Glomerular visceral epithelial cell (primary cell): ENCODE measurements at regions not wholly inside any gene's neighbourhood (a gene's known extent, or its start where the extent isn't known, plus 50 kb on each side); places are given as distances from the start of the nearest gene placed in this dataset.
"Not testable (repeated sequence)": the region's sequence is repeated elsewhere in the genome, so short reads cannot be mapped to it uniquely, and the experiment has no call there.

Experiments used
- DNase-seq: peaks from one replicate; pipeline ENCODE4 v3.0.0-alpha.2; 2016; ENCODE audit errors: extremely low spot score

DNA sequence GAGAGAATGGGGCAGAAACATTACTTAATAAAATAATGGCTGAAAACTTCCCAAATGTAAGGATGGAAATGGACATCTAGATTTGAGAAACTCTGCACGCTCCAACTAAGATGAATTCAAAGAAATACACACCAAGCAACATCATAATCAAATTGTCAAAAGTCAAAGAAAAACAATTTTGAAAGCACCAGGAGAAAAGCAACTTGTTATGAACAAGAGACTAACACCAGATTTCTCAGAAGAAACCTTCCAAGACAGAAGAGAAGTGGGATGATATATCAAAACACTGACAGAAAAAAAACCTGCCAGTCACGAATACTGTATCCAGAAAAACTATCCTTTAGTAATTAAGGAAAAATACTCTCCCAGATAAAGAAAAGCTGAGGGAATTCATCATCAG is 208.6 kb upstream of the SAMSN1 start:
- no peak for DNase-seq

DNA sequence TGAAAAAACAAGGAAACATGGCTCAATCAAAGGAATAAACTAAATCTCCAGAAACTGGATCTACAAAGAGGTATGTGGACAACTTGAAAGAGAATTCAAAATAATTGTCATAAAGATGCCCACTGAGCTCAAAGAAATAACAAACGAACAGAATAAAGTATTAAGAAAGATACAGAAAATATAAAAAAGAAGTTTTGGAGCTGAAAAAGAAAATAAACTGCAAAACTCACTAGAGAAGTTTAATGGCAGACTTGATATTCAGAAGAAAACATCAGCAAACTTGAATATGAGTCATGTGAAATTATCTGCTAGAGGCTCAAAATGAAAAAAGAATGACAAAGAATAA is 208.1 kb upstream of the SAMSN1 start:
- no peak for DNase-seq

DNA sequence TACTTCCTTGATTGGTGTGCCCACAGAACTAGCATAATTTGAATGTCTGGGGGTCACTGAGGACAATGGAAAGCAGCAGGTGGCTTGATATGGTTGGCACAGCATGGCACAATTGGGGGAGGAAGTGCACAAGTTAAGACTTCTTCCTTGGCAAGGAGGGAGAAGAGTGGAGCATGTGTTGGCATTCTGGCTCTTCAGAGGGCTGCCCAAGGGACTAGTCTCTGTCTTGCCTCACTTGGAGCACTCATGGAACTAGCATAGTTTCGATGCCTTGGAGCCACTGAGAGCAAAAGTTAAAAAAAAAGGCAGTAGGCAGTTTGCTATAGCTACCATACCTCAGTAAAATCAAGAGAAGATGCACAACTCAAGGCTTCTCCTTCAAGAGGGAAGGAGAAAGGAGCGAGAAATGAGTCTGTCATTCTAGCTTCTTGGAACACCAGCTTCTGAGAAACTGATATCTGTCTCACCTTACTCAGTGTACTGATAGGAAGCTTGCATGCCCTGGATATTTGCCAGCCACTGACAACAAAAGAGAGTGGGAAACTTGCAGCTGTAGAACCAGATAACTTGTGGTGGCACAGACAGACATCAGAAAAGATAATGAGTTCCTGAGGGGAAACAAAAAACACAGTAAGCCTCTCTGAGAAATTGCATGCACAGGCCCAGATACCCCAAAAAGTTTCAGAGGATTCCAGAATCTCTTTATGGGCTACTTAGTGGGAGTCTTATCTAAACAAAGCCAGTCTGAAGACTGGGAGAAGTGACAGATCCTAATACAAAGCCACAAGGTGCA is 207.5 kb upstream of the SAMSN1 start:
- no peak for DNase-seq

DNA sequence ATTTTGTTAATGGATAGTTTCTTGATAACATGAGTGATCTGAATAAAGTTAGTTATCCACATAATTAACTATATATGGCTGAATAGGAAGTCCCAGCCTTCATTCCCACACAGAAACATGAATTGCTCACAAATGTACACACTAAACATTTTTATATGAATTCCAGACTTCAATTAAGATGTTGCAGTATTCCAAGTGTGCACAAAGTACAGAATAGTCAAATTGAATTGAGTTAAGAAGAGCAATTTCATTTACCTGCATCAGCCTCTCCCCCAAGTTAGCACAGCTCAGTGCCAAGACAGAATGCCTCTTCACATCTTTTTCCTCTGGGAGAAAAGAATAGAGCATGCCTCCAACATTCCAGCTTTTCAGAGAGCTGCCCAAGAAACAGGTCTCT is 207.0 kb upstream of the SAMSN1 start:
- DNase-seq = no peak

GRCh38 chr21:14752345-14752909 is 206.3 kb upstream of the SAMSN1 start:
- no peak for DNase-seq

- DNase-seq = no peak
Measured at GRCh38 chr21:14751602-14752344, 205.7 kb upstream of the SAMSN1 start.

GRCh38 chr21:14751011-14751410 is 204.9 kb upstream of the SAMSN1 start:
- DNase-seq = no peak

GRCh38 chr21:14750041-14750440 is 203.9 kb upstream of the SAMSN1 start:
- no peak for DNase-seq

DNA sequence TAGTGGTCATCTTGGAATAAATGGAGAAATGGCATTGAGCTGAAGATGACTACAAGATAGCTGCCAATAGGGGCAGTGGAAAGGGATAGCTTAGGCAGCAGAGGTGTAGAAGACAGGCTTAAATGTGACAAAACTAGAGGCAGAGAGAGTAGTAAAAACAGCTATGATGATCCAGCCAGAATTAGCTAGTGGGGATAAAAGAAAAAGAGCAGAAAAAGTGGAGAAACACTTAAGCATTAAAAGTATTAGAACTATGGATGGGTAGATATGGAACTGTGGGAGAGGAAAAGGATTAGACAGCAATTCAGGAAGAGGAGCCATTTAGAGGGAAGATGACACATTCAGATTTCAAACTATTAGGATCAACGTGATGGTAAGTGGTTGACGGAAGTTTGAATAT is 202.5 kb upstream of the SAMSN1 start:
- DNase-seq = no peak

DNA sequence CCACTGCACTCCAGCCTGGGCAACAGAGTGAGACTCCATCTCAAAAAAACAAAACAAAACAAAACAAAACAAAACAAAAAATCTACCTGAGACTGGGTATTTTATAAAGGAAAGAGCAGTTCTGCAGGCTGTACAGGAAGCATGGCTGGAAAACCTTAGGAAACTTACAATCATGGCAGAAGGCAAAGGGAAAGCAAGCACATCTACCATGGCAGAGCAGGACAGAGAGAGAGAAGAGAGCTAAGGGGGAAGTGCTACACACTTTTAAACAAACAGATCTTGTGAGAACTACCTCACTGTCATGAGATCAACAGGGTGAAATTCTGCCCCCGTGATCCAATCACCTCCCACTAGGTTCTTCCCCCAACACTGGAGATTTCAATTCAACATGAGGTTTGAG is 198.3 kb upstream of the SAMSN1 start:
- DNase-seq = no peak

DNA sequence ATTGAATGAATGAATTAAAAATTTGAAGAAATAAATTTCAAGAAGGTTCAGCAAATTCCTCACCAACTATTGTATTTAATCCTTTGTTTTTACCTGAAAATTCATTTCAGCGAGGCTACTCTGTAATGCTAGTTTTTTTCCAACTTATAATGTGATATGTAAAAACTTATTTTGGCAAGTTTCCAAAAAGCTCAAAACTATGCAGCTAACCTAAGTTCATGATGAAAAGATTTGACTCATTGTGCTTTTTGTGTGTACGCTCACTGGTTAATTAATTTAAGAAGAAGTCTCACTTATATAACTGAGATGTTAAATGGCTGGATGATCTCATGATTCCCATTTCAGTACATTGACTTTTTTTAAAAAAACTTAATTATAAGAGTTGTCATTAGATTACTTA is 196.0 kb upstream of the SAMSN1 start:
- DNase-seq = no peak

- no peak for DNase-seq
Measured at GRCh38 chr21:14741256-14741655, 195.1 kb upstream of the SAMSN1 start.

DNA sequence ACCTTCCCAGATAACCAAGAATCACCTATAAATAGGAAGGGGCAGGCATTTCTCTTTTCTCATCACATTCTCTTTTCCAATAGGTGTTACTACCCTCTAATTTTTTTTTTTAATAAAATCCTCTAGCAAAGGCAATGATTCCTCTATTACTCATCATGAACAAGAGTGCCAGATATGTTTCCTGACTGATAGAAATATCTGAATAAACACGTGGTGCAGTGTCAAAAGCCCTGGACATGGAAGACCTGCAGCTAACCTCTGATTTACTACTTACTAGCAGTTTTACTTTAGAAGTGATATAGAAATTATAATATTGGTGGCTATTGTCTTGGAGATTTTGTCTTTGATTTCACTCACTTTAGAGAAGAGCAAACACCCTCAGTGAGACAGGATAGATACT is 194.6 kb upstream of the SAMSN1 start:
- no peak for DNase-seq

GRCh38 chr21:14740116-14740515 is 194.0 kb upstream of the SAMSN1 start:
- DNase-seq = no peak

DNA sequence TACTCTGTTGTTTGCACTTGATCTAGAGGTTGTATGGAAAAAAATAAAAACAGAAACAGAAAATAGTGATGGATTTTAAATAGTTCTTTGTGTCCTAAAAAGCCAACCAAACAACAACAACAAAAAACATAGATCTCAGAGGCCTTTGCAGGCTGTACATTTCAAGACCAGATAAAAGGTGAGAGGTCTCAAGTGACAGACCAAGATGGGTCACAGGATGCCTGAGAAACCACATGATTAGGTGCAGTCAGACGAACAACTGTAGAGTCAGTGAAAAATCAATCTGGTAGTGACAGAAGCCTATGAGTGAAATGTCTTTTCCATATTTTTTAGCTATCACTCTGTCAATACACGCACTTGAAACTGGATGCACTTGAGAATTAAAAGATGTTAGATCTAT is 193.5 kb upstream of the SAMSN1 start:
- no peak for DNase-seq

DNA sequence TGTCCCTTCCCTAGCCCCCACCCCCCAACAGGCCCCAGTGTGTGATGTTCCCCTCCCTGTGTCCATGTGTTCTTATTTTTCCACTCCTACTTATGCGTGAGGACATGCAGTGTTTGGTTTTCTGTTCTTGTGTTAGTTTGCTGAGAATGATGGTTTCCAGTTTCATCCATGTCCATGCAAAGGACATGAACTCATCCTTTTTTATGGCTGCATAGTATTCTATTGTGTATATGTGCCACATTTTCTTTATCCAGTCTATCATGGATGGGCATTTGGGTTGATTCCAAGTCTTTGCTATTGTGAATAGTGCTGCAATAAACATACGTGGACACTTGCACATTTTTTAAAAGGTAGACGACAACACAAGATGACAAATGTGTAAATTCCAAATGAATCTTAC is 192.5 kb upstream of the SAMSN1 start:
- not testable (repeated sequence) for DNase-seq

GRCh38 chr21:14737922-14738321 is 191.8 kb upstream of the SAMSN1 start:
- DNase-seq = peak; percentile 17

- no peak for DNase-seq
Measured at GRCh38 chr21:14737284-14737691, 191.2 kb upstream of the SAMSN1 start.

GRCh38 chr21:14736672-14737071 is 190.6 kb upstream of the SAMSN1 start:
- DNase-seq = no peak

DNA sequence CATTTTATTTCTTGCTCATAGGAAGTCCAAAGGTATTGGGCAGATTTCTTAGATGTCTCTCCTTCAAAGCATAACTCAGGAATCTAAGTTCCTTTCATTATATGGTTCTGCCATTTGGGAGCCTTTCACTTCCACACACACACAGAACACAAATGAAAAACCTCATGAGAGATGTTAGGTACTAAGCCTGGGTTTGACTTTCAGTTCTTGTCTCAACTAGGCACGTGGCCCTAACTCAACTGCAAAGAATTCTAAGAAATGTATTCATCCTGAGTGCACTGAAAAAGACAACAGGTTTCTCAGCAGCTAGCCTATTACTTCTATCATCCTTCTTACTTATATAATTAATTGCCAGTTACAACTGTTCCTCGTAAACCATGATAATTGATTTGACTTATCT is 190.0 kb upstream of the SAMSN1 start:
- DNase-seq = no peak

- no peak for DNase-seq
Measured at GRCh38 chr21:14734833-14735232, 188.7 kb upstream of the SAMSN1 start.

- DNase-seq = no peak
Measured at GRCh38 chr21:14734191-14734590, 188.1 kb upstream of the SAMSN1 start.

GRCh38 chr21:14725219-14725618 is 179.1 kb upstream of the SAMSN1 start:
- DNase-seq = no peak
